ENCODE measurements at regions not wholly inside any gene's neighbourhood (a gene's known extent, or its start where the extent isn't known, plus 50 kb on each side); places are given as distances from the start of the nearest gene placed in this dataset.
"Not testable (repeated sequence)": the region's sequence is repeated elsewhere in the genome, so short reads cannot be mapped to it uniquely, and the experiment has no call there.

DNA sequence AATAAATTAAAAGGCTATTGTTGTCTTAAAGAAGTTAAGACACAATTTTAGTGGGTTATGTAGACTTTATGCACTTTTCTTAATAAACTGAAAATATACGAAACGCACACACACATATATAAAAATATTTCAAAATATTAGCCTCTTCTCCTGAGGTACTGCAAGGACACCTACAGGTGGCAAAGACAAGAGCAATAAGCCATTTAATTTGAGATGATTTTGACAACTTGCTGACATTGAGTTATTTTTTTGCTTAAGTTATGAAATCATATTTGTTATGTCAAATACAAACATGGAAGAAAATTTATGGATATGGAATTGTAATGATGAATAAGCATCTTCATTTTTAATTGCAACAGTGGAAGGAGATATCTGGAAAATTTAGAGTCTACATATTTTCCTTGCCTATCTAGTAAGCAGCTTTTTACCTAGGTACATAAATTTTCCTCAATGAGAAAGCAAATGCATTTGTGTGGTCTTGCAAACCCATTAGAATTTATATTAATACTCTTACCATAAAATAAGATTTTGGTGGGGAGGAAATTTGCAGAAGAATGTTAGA lies 301.6 kb downstream of the ISL1 start:
- no peak for DNase-seq (ENCODE audit: low read depth in 1 of 2, low spot score in 1 of 2)
- in situ Hi-C loops (cut with HindIII; ENCODE audit: low pct_unique_long_range_greater_than_20kb, low sequenced_read_pairs): no loop called here
- no peak for TF ChIP-seq JUND (IDR thresholded peaks at IDR 0.05; ENCODE audit: low read depth)

DNA sequence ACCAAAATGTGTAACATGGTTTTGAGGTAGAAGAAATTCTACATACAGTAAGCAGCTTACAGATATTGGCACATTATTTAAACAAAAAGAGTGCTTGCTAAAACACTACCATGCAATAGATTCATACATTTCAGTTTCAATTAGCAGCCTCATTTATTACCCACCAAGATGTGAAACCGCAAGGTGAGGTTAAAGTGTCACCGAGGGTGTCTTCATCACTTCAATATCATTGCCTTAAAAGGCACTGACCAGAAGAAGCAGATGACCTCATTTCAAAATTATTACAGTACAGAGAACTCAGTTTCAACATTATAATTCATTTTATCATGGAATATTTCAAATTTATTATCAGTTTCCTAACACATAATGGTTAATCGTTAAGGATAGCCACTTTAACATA lies 302.2 kb downstream of the ISL1 start:
- in situ Hi-C loops (cut with HindIII; ENCODE audit: low pct_unique_long_range_greater_than_20kb, low sequenced_read_pairs): no loop called here
- no peak for DNase-seq (ENCODE audit: low read depth in 1 of 2, low spot score in 1 of 2)
- TF ChIP-seq JUND (IDR thresholded peaks at IDR 0.05; ENCODE audit: low read depth): no peak

DNA sequence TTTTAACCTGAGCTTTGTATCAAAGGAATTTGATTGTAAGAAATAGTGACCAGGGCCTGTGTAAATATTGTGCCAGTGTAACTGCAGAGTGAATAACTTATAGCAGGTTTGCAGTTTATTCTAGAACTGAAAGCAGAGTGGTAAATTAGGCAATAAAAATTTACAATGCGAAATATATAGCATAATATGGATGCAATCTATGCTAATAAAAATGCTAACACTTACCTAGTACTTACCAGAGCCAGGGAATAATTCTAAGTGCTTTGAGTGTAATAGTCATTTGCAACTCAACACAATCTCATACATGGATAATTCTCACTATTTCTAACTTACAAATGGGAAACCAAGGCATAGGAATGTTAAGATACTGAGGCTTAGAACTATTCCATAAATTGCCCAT lies 303.4 kb downstream of the ISL1 start:
- TF ChIP-seq JUND (IDR thresholded peaks at IDR 0.05; ENCODE audit: low read depth): no peak
- in situ Hi-C loops (cut with HindIII; ENCODE audit: low pct_unique_long_range_greater_than_20kb, low sequenced_read_pairs): no loop called here
- DNase-seq (ENCODE audit: low read depth in 1 of 2, low spot score in 1 of 2): no peak

DNA sequence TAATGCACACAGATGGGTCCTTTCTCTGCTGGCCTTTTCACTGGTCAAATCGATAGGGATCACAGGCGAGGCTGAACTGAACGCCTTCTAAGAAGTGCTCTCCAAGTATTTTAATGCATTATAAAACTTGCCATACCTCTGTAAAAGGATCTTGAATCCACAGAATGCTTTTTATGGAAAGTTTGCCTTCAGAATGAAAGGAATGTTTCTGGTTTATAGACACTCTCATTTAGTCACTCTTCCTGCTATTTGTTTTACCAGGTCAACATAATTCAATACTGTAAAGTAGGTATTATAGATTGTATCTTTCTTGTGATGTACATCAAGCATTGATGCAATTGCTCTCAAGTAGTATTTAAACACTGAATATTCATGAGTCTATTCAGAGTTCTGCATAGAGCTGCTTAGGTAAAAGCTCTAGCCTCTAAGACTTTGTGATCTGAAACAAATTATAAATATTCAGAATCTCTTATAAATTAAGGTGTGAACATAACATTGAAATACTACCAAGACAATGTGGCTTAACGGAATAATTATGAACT lies 308.4 kb downstream of the ISL1 start:
- in situ Hi-C loops (cut with HindIII; ENCODE audit: low pct_unique_long_range_greater_than_20kb, low sequenced_read_pairs): no loop called here
- peak; percentile 35; the same call in 1 of the 2 replicates for TF ChIP-seq JUND (IDR thresholded peaks at IDR 0.05; ENCODE audit: low read depth)
- DNase-seq (ENCODE audit: low read depth in 1 of 2, low spot score in 1 of 2): peak; percentile 9

DNA sequence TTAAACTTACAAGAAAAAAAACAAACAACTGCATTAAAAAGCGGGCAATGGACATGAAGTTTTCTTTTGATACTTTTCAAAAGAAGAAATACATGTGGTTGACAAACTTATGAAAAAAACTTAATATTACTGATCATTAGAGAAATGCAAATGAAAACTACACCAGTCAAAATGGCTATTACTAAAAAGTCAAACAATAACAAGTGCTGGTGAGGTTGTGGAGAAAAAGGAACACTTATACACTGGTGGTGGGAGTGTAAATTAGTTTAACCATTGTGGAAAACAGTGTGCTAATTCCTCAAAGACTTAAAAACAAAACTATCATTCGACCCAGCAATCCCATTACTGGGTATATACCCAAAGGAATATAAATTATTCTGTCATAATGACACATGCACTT lies 311.6 kb downstream of the ISL1 start:
- in situ Hi-C loops (cut with HindIII; ENCODE audit: low pct_unique_long_range_greater_than_20kb, low sequenced_read_pairs): no loop called here
- no peak for TF ChIP-seq JUND (IDR thresholded peaks at IDR 0.05; ENCODE audit: low read depth)

DNA sequence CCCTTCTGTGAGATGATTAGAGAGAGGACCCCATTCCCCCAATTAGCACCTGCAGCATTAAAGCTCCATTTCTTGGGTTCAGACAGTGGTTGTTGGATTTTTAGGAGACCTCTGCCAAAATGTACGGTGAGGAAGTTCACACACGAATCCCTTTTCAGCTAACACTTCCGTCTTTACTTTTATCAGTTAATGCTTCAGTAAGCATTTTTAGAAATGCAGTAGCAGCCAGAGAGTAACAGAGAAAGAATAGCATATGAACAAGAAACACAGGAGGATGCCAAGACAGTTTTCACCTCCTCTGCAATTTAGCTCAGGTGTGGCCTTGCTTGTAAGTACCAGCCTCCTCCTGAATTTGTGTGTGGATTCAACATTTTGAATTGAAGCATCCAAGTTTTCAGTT lies 312.9 kb downstream of the ISL1 start:
- in situ Hi-C loops (cut with HindIII; ENCODE audit: low pct_unique_long_range_greater_than_20kb, low sequenced_read_pairs): no loop called here
- TF ChIP-seq JUND (IDR thresholded peaks at IDR 0.05; ENCODE audit: low read depth): no peak
- DNase-seq (ENCODE audit: low read depth in 1 of 2, low spot score in 1 of 2): no peak

More for the DNA sequence above, 311.6 kb downstream of the ISL1 start:
- DNase-seq (ENCODE audit: low read depth in 1 of 2, low spot score in 1 of 2): no peak

DNA sequence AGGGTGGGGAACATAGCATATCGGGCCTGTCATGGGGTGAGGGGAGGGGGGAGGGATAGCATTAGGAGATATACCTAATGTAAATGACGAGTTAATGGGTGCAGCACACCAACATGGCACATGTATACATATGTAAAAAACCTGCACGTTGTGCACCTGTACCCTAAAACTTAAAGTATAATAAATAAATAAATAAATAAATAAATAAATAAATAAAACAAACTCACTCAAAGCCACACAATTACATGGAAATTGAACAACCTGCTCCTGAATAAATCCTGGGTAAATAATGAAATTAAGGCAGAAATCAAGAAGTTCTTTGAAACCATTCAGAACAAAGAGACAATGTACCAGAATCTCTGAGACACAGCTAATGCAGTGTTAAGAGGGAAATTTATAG lies 318.8 kb downstream of the ISL1 start:
- in situ Hi-C loops (cut with HindIII; ENCODE audit: low pct_unique_long_range_greater_than_20kb, low sequenced_read_pairs); DNase-seq (ENCODE audit: low read depth in 1 of 2, low spot score in 1 of 2): not testable (repeated sequence)

DNA sequence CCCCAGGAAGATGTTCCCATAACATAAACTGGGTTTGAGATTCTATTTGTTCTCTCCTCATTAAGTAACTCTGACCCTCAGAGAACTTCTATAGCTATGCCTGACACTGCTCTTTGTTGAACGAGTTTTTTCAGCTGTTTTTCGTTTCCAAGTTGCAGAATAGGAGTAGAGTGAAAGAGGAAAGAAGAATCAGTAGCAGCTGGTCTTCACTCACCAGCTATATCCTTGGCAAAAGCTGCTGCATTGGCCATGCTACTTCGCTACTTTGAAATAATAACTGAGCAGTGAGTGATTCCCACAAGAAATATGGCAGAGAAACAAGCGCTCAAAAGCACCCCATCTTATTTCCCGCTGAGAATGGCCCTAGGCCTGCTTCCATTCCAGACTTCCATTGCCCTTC lies 329.0 kb downstream of the ISL1 start:
- in situ Hi-C loops (cut with HindIII; ENCODE audit: low pct_unique_long_range_greater_than_20kb, low sequenced_read_pairs): no loop called here
- no peak for TF ChIP-seq JUND (IDR thresholded peaks at IDR 0.05; ENCODE audit: low read depth)
- no peak for DNase-seq (ENCODE audit: low read depth in 1 of 2, low spot score in 1 of 2)

DNA sequence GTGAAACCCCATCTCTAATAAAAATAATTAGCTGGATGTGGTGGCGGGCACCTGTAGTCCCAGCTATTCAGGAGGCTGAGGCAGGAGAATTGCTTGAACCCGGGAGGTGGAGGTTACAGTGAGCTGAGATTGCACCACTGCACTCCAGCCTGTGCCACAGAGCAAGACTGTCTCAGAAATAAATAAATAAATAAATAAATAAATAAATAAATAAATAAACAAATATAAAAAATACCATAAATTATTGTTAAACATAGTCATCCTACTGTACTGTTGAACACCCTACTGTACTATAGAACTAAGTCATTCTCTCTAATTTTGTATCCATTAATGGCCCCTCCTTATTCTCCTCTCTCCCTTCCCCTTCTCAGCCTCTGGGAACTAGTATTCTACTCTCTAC lies 332.2 kb downstream of the ISL1 start:
- DNase-seq (ENCODE audit: low read depth in 1 of 2, low spot score in 1 of 2); in situ Hi-C loops (cut with HindIII; ENCODE audit: low pct_unique_long_range_greater_than_20kb, low sequenced_read_pairs): not testable (repeated sequence)

DNA sequence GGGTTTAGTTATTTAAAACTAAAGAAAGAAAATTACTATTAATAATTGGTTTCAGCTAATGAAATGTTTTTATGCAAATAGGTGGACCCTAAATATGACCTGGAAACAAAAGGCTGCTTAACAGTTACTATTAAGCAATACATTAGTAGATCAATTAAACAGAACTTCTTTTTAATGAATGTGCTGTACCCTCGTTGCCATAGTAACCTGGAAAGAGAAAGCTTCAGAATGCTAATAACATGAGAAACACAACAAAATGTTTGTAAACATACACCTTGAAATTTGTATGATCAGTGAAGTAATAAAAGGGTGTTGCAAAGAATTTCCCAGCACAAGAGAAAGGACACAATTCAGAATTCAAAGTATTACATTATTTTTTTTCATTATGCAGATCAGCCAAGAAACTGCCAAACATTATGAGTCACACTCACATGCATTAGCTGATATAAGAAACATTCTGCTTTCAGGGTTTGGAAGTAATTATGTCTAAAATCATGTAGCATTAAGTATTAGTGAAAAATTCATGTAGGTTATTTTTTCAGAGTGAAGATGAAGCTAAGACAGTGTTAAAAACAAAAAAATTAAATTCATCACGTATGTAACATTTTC lies 348.3 kb downstream of the ISL1 start:
- in situ Hi-C loops (cut with HindIII; ENCODE audit: low pct_unique_long_range_greater_than_20kb, low sequenced_read_pairs): no loop called here
- TF ChIP-seq JUND (IDR thresholded peaks at IDR 0.05; ENCODE audit: low read depth): no peak
- DNase-seq (ENCODE audit: low read depth in 1 of 2, low spot score in 1 of 2): no peak

DNA sequence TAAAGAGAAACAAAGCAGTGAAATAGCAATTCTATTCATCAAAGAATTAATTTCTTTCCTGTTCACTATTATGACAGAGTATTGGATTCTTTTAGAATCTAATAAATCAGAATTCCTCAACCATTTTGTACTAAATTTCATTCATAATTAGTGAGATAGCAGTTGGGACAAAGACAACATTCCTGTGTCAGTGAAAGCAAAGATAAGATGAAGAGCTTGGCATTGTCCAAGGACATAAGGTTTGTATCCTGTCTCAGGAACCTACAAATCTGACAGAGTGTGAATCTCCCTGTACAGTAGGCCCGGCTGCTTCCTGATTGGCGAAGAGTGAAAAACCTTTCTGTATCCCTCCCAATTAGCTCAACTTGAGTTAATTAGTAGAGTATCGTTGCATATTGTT lies 349.1 kb downstream of the ISL1 start:
- in situ Hi-C loops (cut with HindIII; ENCODE audit: low pct_unique_long_range_greater_than_20kb, low sequenced_read_pairs): no loop called here
- DNase-seq (ENCODE audit: low read depth in 1 of 2, low spot score in 1 of 2): no peak
- no peak for TF ChIP-seq JUND (IDR thresholded peaks at IDR 0.05; ENCODE audit: low read depth)

DNA sequence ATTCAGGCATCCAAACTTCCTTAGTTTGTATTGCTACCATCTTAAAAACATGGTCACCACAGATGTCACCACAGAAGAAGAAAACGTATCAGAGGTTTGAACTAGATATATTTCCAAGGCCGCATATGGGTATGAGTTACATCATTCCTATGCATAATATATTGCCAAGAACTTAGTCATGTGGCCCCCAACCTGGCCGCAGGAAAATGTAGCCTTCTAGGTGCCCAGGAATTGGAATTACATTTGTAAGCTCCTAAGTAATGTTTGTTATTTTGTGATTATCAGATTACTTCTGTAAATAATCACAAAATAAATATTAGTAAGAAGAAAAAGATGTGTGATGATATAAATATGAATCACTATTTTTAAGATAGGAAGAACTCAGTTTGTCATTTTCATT lies 351.4 kb downstream of the ISL1 start:
- no peak for DNase-seq (ENCODE audit: low read depth in 1 of 2, low spot score in 1 of 2)
- TF ChIP-seq JUND (IDR thresholded peaks at IDR 0.05; ENCODE audit: low read depth): no peak
- in situ Hi-C loops (cut with HindIII; ENCODE audit: low pct_unique_long_range_greater_than_20kb, low sequenced_read_pairs): no loop called here

DNA sequence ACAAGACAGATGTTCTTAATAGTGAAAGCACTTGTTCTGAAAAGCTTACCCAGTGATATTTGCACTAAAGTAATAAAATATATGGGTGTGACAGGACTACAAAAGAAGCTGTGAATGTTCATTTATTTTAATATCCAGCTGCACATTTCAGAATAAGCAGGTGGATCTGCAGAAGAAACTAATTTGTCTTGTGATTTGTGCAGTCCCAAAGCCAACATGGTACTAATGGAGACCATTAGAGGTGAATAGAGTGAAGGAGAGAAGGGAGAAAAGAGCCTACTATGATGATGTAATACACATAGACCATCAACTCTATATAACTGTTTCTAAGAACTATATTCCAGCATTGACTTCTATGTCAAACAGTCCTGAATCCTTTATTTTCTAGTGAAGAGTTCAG lies 362.8 kb downstream of the ISL1 start:
- no peak for TF ChIP-seq JUND (IDR thresholded peaks at IDR 0.05; ENCODE audit: low read depth)
- no peak for DNase-seq (ENCODE audit: low read depth in 1 of 2, low spot score in 1 of 2)
- in situ Hi-C loops (cut with HindIII; ENCODE audit: low pct_unique_long_range_greater_than_20kb, low sequenced_read_pairs): no loop called here

DNA sequence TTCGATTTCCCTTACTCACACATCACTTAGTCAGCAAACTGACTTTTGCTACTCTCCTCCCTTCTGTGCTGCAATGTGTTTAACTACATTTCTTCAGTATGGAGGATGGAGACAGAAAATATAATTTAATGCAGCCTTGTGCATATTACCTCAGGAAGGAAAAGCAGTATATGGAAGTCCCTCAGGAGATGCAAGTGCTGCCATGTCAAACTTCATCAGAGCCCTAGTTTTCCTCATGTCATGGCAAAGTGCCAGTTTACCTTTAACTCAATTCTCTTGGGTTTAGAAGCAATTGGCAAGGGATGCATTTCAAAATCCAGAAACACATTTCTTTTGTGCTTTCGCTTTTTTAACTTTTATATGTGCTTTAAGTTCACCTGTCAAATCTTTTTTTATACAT lies 365.4 kb downstream of the ISL1 start:
- in situ Hi-C loops (cut with HindIII; ENCODE audit: low pct_unique_long_range_greater_than_20kb, low sequenced_read_pairs): no loop called here
- DNase-seq (ENCODE audit: low read depth in 1 of 2, low spot score in 1 of 2): no peak
- TF ChIP-seq JUND (IDR thresholded peaks at IDR 0.05; ENCODE audit: low read depth): no peak
